ENCODE measurements at regions not wholly inside any gene's neighbourhood (a gene's known extent, or its start where the extent isn't known, plus 50 kb on each side); places are given as distances from the start of the nearest gene placed in this dataset.

- ChIA-PET POLR2A (no interaction called here), CTCF (no interaction called here)
- no peak for DNase-seq
- H3K27me3 ChIP-seq (ENCODE audit: insufficient read depth, low read length, poor library complexity, severe bottlenecking) = no peaks in the 10 kb centered on the region
- Mint-ChIP-seq H3K27me3 (peaks cover 27 to 31% of the 10 kb centered on the region in 2 donors), H3K36me3 (no peaks in the 10 kb centered on the region), H3K4me1 (peaks cover 0 to 3% (median 0%) of the 10 kb centered on the region in 3 donors), H3K4me3 (no peak overlapping the region), H3K9me3 (peaks cover 17 to 35% (median 24%) of the 10 kb centered on the region in 5 donors), H3K27ac (no peak overlapping the region)
- H3K27ac ChIP-seq (ENCODE audit: low read depth, low read length) = no peak overlapping the region
- H3K36me3 ChIP-seq (ENCODE audit: insufficient read depth, low read length) = no peaks in the 10 kb centered on the region
- H3K9me3 ChIP-seq (ENCODE audit: low read length) = no peaks in the 10 kb centered on the region
- H3K4me1 ChIP-seq (ENCODE audit: insufficient read depth, low read length) = no peaks in the 10 kb centered on the region
- no peak overlapping the region for H3K4me3 ChIP-seq (ENCODE audit: low read length)
Measured at GRCh38 chr7:57868771-57869483, 418.9 kb downstream of the ZNF716 start.
